Naive thymus-derived CD8-positive, alpha-beta T cell (primary cell): ENCODE measurements at regions not wholly inside any gene's neighbourhood (a gene's known extent, or its start where the extent isn't known, plus 50 kb on each side); places are given as distances from the start of the nearest gene placed in this dataset.

Source experiments
- ATAC-seq, 2 donors: fragments of 150-1000 bp; cut with Tn5 transposase in 1 of 2; sonication (Bioruptor Pico), chemical (Tn5 transposase) in 1 of 2; 1 replicate in 1 of 2; 2 replicates in 1 of 2; pipeline ENCODE4 v1.10.0; 2021; ENCODE audit warnings: mild to moderate bottlenecking in 2 of 2, moderate library complexity in 2 of 2
- POLR2A ChIA-PET: fragments of 350-600 bp; sonication (Branson Sonifier 250); formaldehyde crosslinking; loops from one replicate; lab custom pipeline; 2021; ENCODE audit warnings: antibody characterized with exemption; lab: Charles Lee
- DNase-seq, 10 donors: peaks; one replicate each; pipeline versions ENCODE4 v3.0.0 to v3.0.0-alpha.2; 2020 to 2022
- H3K27ac Mint-ChIP-seq, 10 donors: one replicate each; pipeline ENCODE4 v1.8.0; 2020 to 2022; ENCODE audit warnings: mild to moderate bottlenecking in 10 of 10, mixed read lengths in 10 of 10, moderate library complexity in 4 of 10, inconsistent platforms in 1 of 10
- H3K27me3 Mint-ChIP-seq, 5 donors: one replicate each; pipeline ENCODE4 v1.8.0; 2021 to 2022; ENCODE audit warnings: mixed read lengths in 5 of 5
- H3K36me3 Mint-ChIP-seq, 3 donors: one replicate each; pipeline ENCODE4 v1.8.0; 2020 to 2022; ENCODE audit warnings: mixed read lengths in 3 of 3, mild to moderate bottlenecking in 2 of 3, inconsistent platforms in 1 of 3
- H3K4me1 Mint-ChIP-seq, 4 donors: one replicate each; pipeline ENCODE4 v1.8.0; 2021 to 2022; ENCODE audit warnings: mixed read lengths in 4 of 4
- H3K4me3 Mint-ChIP-seq, 10 donors: one replicate each; pipeline ENCODE4 v1.8.0; 2020 to 2022; ENCODE audit warnings: mild to moderate bottlenecking in 10 of 10, mixed read lengths in 10 of 10, moderate library complexity in 6 of 10, inconsistent platforms in 1 of 10
- H3K9me3 Mint-ChIP-seq, 9 donors: one replicate each; pipeline ENCODE4 v1.8.0; 2020 to 2022; ENCODE audit warnings: mixed read lengths in 9 of 9, mild to moderate bottlenecking in 3 of 9, inconsistent platforms in 1 of 9, moderate library complexity in 1 of 9

- Mint-ChIP-seq H3K27ac (peak overlapping the region; percentile 21 to 91 (median 62)), H3K4me1 (peaks cover 29 to 55% (median 48%) of the 10 kb centered on the region in 4 donors), H3K4me3 (peak overlapping the region in 9 of 10 donors; percentile 2 to 77 (median 31)), H3K9me3 (no peaks in the 10 kb centered on the region), H3K27me3 (no peaks in the 10 kb centered on the region), H3K36me3 (no peaks in the 10 kb centered on the region)
- DNase-seq (peak in 3 of 10 donors; percentile 4 to 46 (median 16)), ATAC-seq (peak in 1 of 2 donors; percentile 22)
- POLR2A ChIA-PET, result no interaction called here
Observed at GRCh38 chr21:31394309-31394708, 50.2 kb upstream of the TIAM1 start.
